GM12864 (cell line): ENCODE measurements at regions not wholly inside any gene's neighbourhood (a gene's known extent, or its start where the extent isn't known, plus 50 kb on each side); places are given as distances from the start of the nearest gene placed in this dataset.

ENCODE experiments used
- DNase-seq: peaks from one replicate; pipeline ENCODE4 v3.0.0-alpha.2; 2011; ENCODE audit warnings: low read depth
- H3K4me3 ChIP-seq: 2 replicates; pipeline ENCODE4 v1.5.1; 2011; ENCODE audit warnings: mild to moderate bottlenecking, low read depth, low read length, control low read depth
- TF ChIP-seq, protein P1 (sequence below): IDR thresholded peaks from 2 replicates; pipeline ENCODE4 v1.5.1; 2011; ENCODE audit warnings: low read depth, mild to moderate bottlenecking, moderate library complexity, low read length, control low read depth, inconsistent platforms; ENCODE audit errors: missing control alignments

DNA sequence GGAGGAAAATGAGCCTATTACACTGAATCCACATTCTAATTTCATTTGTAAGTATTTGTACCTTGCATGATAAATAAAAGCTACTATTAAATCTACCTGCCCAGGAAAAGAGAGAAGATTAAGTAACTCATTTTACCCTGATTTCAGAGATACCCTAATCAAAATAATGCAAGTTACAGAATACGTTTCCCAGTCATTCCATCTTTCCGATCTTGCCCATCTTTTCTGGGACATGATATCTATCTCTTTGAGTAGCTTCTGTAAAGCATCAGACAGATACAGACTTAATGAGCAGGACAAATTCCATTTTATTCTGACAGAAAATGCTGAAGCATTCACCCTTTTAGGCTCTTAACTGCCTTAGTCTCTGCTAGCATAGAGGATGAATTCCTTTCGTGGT, 56.6 kb downstream of the SPRY2 start:
- TF ChIP-seq, protein P1, sequence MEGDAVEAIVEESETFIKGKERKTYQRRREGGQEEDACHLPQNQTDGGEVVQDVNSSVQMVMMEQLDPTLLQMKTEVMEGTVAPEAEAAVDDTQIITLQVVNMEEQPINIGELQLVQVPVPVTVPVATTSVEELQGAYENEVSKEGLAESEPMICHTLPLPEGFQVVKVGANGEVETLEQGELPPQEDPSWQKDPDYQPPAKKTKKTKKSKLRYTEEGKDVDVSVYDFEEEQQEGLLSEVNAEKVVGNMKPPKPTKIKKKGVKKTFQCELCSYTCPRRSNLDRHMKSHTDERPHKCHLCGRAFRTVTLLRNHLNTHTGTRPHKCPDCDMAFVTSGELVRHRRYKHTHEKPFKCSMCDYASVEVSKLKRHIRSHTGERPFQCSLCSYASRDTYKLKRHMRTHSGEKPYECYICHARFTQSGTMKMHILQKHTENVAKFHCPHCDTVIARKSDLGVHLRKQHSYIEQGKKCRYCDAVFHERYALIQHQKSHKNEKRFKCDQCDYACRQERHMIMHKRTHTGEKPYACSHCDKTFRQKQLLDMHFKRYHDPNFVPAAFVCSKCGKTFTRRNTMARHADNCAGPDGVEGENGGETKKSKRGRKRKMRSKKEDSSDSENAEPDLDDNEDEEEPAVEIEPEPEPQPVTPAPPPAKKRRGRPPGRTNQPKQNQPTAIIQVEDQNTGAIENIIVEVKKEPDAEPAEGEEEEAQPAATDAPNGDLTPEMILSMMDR: no peak
- no peak for DNase-seq
- no peak overlapping the region for H3K4me3 ChIP-seq

DNA sequence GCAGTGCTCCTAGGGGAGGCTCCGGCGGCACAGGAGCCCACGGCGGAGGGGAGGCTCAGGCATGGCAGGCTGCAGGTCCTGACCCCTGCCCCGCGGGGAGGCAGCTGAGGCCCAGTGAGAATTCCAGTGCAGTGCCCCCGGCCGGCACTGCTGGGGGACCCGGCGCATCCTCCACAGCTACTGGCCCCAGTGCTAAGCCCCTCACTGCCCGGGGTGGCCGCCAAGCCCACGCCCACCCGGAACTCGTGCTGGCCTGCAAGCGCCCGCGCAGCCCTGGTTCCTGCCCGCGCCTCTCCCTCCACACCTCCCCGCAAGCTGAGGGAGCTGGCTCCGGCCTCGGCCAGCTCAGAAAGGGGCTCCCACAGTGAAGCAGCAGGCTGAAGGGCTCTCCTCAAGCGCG, 62.2 kb downstream of the SPRY2 start:
- H3K4me3 ChIP-seq: no peak overlapping the region
- DNase-seq: no peak
- TF ChIP-seq, protein P1: no peak

DNA sequence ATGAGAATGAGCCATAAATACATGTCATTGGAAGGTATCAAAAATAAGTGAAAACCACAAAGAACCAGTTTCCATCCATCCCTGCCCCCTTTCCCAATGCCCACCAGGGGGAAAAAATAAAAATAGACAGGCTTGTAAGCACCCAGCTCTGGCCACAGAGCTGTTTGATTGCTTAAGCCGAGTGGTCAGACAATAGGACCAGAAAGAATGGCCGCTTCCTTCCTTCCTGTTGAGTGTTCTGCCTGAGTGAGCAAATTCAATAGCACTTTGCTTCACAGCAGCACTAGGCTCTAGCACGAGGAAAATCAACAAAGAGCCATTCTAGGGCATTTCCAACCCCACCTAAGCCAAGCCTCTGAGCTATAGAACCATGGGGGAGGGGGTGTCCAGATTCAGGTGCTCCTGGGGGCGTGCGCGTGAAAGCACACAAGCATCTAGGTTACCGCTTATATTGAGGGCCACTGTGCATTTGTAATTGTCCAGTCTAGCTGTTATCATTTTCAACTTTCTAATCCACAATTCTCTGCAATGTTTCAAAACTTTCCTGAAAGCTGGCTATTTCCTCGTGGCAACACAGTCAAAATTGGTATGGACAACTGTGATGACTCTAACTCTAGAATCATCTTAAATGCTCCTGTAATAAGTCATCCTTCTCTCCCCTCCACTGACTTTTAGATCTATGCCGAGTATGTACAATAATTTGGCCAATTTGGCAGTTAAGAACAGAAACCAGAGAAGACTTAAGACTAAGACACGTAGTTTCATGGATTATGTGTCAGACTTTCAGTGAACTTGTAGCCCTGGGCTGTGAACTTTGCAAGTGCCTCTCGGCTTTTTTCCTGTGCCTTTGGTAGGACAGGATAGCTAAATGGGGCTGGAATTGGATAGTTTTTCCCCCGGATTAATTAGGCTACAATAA, 64.3 kb downstream of the SPRY2 start:
- TF ChIP-seq, protein P1: no peak
- H3K4me3 ChIP-seq: no peak overlapping the region
- no peak for DNase-seq

DNA sequence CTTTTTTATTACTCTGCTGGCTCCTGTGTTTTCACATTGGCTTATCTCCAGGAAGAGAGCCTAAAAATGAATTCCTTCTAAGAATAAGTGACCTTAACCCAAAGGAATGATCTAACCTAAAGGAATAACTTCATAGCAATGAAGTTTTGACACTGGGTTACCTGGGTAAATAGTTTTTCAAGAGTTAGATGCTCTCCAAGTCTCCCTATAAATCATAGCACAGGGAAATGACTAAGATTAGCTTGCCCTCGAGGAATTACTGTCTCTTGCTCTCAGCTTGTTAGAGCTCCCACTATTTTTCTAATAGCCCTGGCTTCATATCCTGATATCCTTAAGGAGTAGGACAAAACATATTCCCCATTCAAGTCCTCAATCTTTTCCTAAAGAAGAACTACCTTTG, 66.3 kb downstream of the SPRY2 start:
- TF ChIP-seq, protein P1: no peak
- no peak overlapping the region for H3K4me3 ChIP-seq
- DNase-seq: no peak

DNA sequence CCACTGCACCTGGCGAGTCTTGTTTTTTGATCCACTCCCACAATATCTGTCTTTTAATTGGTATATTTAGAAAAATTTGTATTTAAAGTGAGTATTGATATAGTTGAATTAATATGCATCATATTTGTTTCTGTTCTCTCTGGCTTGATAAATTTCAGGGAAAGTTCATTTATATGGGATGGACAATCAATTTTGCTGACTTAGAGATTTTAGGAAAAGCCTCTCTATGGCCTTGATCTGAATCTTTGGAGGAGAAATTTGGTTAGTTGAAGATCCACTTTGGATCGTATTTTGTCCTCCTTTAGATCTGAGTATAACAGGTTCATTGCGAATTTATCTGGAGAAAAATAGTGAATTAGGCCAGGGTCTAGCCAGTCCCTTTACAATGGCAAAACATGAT, 67.2 kb downstream of the SPRY2 start:
- TF ChIP-seq, protein P1: no peak
- H3K4me3 ChIP-seq: no peak overlapping the region
- no peak for DNase-seq

DNA sequence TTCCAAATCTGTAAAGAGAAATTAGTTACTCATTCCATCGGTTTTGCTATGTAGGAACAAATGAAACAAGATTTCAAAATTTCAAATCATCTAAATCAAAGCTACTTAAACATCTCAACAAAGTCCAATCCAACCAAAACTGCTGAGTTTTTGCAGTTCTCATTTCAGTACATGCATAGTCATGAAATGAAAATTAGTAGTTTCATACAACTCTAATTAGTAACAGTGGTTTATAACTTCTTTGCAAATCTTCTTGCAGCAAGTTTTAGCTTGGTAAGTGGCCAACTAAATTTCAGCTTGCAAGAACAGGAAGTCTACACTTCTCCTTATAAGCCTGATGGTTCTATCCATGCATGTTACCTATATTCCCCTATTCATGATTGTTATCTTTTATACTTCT, 75.6 kb downstream of the SPRY2 start:
- TF ChIP-seq, protein P1: no peak

More for the DNA sequence above, 75.6 kb downstream of the SPRY2 start:
- no peak for DNase-seq
- no peak overlapping the region for H3K4me3 ChIP-seq
